HFF-Myc (cell line): ENCODE measurements at regions not wholly inside any gene's neighbourhood (a gene's known extent, or its start where the extent isn't known, plus 50 kb on each side); places are given as distances from the start of the nearest gene placed in this dataset.

Source experiments
- DNase-seq: peaks from one replicate; pipeline ENCODE4 v3.0.0-alpha.2; 2011; ENCODE audit warnings: low read depth; ENCODE audit errors: extremely low read depth
- H3K4me3 ChIP-seq: replicated peaks from 2 replicates; pipeline ENCODE4 v1.5.1; 2011; ENCODE audit warnings: low read depth, mild to moderate bottlenecking, control low read depth, low read length
- CTCF ChIP-seq: IDR thresholded peaks from 2 replicates; pipeline ENCODE4 v1.5.1; 2012; ENCODE audit warnings: mild to moderate bottlenecking, low read depth, low read length, control low read depth; ENCODE audit errors: missing control alignments

- TF ChIP-seq CTCF: no peak
- DNase-seq: no peak
- no peak overlapping the region for H3K4me3 ChIP-seq
These were observed 607.0 kb downstream of the TENT5A start for GRCh38 chr6:81145506-81145905.

GRCh38 chr6:81144346-81144745 is 608.1 kb downstream of the TENT5A start:
- no peak for DNase-seq
- TF ChIP-seq CTCF: no peak

GRCh38 chr6:81138236-81138635 is 614.2 kb downstream of the TENT5A start:
- no peak for DNase-seq
- TF ChIP-seq CTCF: no peak
- no peak overlapping the region for H3K4me3 ChIP-seq

More at GRCh38 chr6:81144346-81144745, 608.1 kb downstream of the TENT5A start:
- H3K4me3 ChIP-seq: no peak overlapping the region

- TF ChIP-seq CTCF: no peak
- no peak overlapping the region for H3K4me3 ChIP-seq
- no peak for DNase-seq
These were observed 621.5 kb downstream of the TENT5A start for GRCh38 chr6:81130969-81131368.

- no peak for TF ChIP-seq CTCF
- H3K4me3 ChIP-seq: no peak overlapping the region
- DNase-seq: no peak
These were observed 622.4 kb downstream of the TENT5A start for GRCh38 chr6:81130061-81130460.

GRCh38 chr6:81128671-81129070 is 623.8 kb downstream of the TENT5A start:
- DNase-seq: no peak
- no peak for TF ChIP-seq CTCF
- no peak overlapping the region for H3K4me3 ChIP-seq

- TF ChIP-seq CTCF: no peak
- no peak for DNase-seq
- H3K4me3 ChIP-seq: no peak overlapping the region
These were observed 626.3 kb downstream of the TENT5A start for GRCh38 chr6:81126150-81126549.
